MM.1S (cell line): ENCODE measurements at regions not wholly inside any gene's neighbourhood (a gene's known extent, or its start where the extent isn't known, plus 50 kb on each side); places are given as distances from the start of the nearest gene placed in this dataset.

Experiments
- DNase-seq: peaks from one replicate; pipeline ENCODE4 v3.0.0-alpha.2; 2015
- H2AFZ ChIP-seq: fragments of 300-600 bp; sonication (generic); 2 replicates; pipeline ENCODE4 v1.6.0; 2016; ENCODE audit warnings: antibody characterized with exemption, low read length
- H3F3A ChIP-seq: fragments of 300-600 bp; sonication (generic); 2 replicates; pipeline ENCODE4 v1.6.1; 2016; ENCODE audit warnings: mild to moderate bottlenecking, antibody characterized with exemption, low read length, moderate library complexity, mixed read lengths; ENCODE audit not compliant: insufficient read depth
- H3K27ac ChIP-seq: fragments of 300-600 bp; sonication (generic); 2 replicates; pipeline ENCODE4 v1.5.1; 2016; ENCODE audit warnings: mild to moderate bottlenecking, low read length
- H3K27me3 ChIP-seq: fragments of 300-600 bp; sonication (generic); replicated peaks from 2 replicates; pipeline ENCODE4 v1.6.0; 2016; ENCODE audit warnings: low read length; ENCODE audit not compliant: insufficient read depth
- H3K36me3 ChIP-seq: fragments of 300-600 bp; sonication (generic); replicated peaks from 2 replicates; pipeline ENCODE4 v1.6.1; 2016; ENCODE audit warnings: mild to moderate bottlenecking, low read length, mixed read lengths; ENCODE audit not compliant: insufficient read depth
- H3K4me1 ChIP-seq: fragments of 300-600 bp; sonication (generic); 2 replicates; pipeline ENCODE4 v1.6.1; 2016; ENCODE audit warnings: low read length, mixed read lengths
- H3K4me2 ChIP-seq: fragments of 300-600 bp; sonication (generic); 2 replicates; pipeline ENCODE4 v1.6.0; 2016; ENCODE audit warnings: low read depth, low read length
- H3K4me3 ChIP-seq: fragments of 300-600 bp; sonication (generic); 2 replicates; pipeline ENCODE4 v1.5.1; 2016; ENCODE audit warnings: low read length, mixed read lengths
- H3K79me2 ChIP-seq: fragments of 300-600 bp; sonication (generic); 2 replicates; pipeline ENCODE4 v1.6.1; 2016; ENCODE audit warnings: mixed run types, low read length, mixed read lengths
- H3K9ac ChIP-seq: fragments of 300-600 bp; sonication (generic); 2 replicates; pipeline ENCODE4 v1.6.1; 2016; ENCODE audit warnings: low read length, mixed read lengths
- H3K9me2 ChIP-seq: fragments of 300-600 bp; sonication (generic); replicated peaks from 2 replicates; pipeline ENCODE4 v1.6.1; 2016; ENCODE audit warnings: mild to moderate bottlenecking, low read length, mixed read lengths; ENCODE audit not compliant: insufficient read depth
- H3K9me3 ChIP-seq: fragments of 300-600 bp; sonication (generic); replicated peaks from 2 replicates; pipeline ENCODE4 v1.6.1; 2016; ENCODE audit warnings: mild to moderate bottlenecking, low read length, mixed read lengths; ENCODE audit not compliant: insufficient read depth
- H4K20me1 ChIP-seq: fragments of 300-600 bp; sonication (generic); 2 replicates; pipeline ENCODE4 v1.6.1; 2016; ENCODE audit warnings: mild to moderate bottlenecking, low read length, moderate library complexity, mixed read lengths; ENCODE audit not compliant: insufficient read depth
- EZH2 ChIP-seq: fragments of 300-600 bp; sonication (generic); optimal IDR thresholded peaks from 2 replicates; pipeline ENCODE3; 2017; ENCODE audit warnings: low read depth, mild to moderate bottlenecking, antibody characterized with exemption, low read length, mixed read lengths
- EZH2phosphoT487 ChIP-seq: fragments of 300-600 bp; sonication (generic); IDR thresholded peaks from 2 replicates; pipeline ENCODE4 v1.6.1; 2018; ENCODE audit warnings: antibody characterized with exemption, low read length
- TF ChIP-seq, protein P1 (sequence below): fragments of 300-600 bp; sonication (generic); IDR thresholded peaks from 2 replicates; pipeline ENCODE4 v1.5.1; 2016; ENCODE audit warnings: antibody characterized with exemption, low read length, mixed read lengths

GRCh38 chr11:116412118-116412889, 360.5 kb downstream of the BUD13 start:
- no peak overlapping the region for H2AFZ ChIP-seq
- no peaks in the 10 kb centered on the region for H3K4me1 ChIP-seq
- DNase-seq = no peak
- no peaks in the 10 kb centered on the region for H3F3A ChIP-seq
- H3K79me2 ChIP-seq = no peaks in the 10 kb centered on the region
- TF ChIP-seq EZH2phosphoT487 = no peak
- no peak for TF ChIP-seq EZH2
- TF ChIP-seq, protein P1, sequence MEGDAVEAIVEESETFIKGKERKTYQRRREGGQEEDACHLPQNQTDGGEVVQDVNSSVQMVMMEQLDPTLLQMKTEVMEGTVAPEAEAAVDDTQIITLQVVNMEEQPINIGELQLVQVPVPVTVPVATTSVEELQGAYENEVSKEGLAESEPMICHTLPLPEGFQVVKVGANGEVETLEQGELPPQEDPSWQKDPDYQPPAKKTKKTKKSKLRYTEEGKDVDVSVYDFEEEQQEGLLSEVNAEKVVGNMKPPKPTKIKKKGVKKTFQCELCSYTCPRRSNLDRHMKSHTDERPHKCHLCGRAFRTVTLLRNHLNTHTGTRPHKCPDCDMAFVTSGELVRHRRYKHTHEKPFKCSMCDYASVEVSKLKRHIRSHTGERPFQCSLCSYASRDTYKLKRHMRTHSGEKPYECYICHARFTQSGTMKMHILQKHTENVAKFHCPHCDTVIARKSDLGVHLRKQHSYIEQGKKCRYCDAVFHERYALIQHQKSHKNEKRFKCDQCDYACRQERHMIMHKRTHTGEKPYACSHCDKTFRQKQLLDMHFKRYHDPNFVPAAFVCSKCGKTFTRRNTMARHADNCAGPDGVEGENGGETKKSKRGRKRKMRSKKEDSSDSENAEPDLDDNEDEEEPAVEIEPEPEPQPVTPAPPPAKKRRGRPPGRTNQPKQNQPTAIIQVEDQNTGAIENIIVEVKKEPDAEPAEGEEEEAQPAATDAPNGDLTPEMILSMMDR = no peak
- H3K36me3 ChIP-seq = no peaks in the 10 kb centered on the region
- no peak overlapping the region for H3K27ac ChIP-seq
- no peak overlapping the region for H3K9ac ChIP-seq
- no peaks in the 10 kb centered on the region for H4K20me1 ChIP-seq
- H3K9me3 ChIP-seq = no peaks in the 10 kb centered on the region
- H3K4me2 ChIP-seq = no peak overlapping the region
- H3K4me3 ChIP-seq = no peak overlapping the region
- no peaks in the 10 kb centered on the region for H3K9me2 ChIP-seq
- no peaks in the 10 kb centered on the region for H3K27me3 ChIP-seq

GRCh38 chr11:116409238-116409637, 363.5 kb downstream of the BUD13 start:
- no peak overlapping the region for H3K4me3 ChIP-seq
- H3K27ac ChIP-seq = no peak overlapping the region
- no peaks in the 10 kb centered on the region for H3K27me3 ChIP-seq
- no peak for TF ChIP-seq EZH2
- TF ChIP-seq, protein P1 = no peak
- no peak for DNase-seq
- H3K4me1 ChIP-seq = no peaks in the 10 kb centered on the region
- H4K20me1 ChIP-seq = no peaks in the 10 kb centered on the region
- H3F3A ChIP-seq = no peaks in the 10 kb centered on the region
- no peak overlapping the region for H3K4me2 ChIP-seq
- no peaks in the 10 kb centered on the region for H3K9me3 ChIP-seq
- no peaks in the 10 kb centered on the region for H3K36me3 ChIP-seq
- no peaks in the 10 kb centered on the region for H3K9me2 ChIP-seq
- no peak overlapping the region for H3K9ac ChIP-seq
- no peaks in the 10 kb centered on the region for H3K79me2 ChIP-seq
- no peak overlapping the region for H2AFZ ChIP-seq

DNA sequence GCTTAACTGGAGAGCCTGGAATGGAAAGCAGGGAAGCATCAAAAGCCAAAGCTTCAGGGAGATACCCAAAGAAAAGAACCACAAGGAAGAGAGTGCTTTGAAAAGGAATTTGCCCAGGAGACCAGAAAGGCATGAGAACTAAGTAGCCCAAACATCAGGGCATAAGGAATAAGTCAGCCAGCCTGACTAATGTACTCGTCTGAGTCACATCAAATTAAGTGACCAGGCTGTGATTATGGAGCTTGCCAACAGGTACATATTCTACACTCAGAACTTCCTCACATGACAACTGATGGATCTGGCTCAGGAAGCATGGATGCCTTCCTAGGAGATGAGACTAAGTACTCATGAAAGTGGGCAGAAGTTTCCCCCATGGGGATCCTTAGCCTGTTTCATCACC, 366.7 kb downstream of the BUD13 start:
- H3K4me1 ChIP-seq = no peaks in the 10 kb centered on the region
- H3K79me2 ChIP-seq = no peaks in the 10 kb centered on the region
- H3K4me3 ChIP-seq = no peak overlapping the region
- no peaks in the 10 kb centered on the region for H4K20me1 ChIP-seq
- H3K27me3 ChIP-seq = no peaks in the 10 kb centered on the region
- no peak for DNase-seq
- H3F3A ChIP-seq = no peaks in the 10 kb centered on the region
- no peaks in the 10 kb centered on the region for H3K9me3 ChIP-seq
- no peak overlapping the region for H3K4me2 ChIP-seq
- H3K36me3 ChIP-seq = no peaks in the 10 kb centered on the region
- no peak overlapping the region for H2AFZ ChIP-seq
- H3K9ac ChIP-seq = no peak overlapping the region
- no peak overlapping the region for H3K27ac ChIP-seq
- no peaks in the 10 kb centered on the region for H3K9me2 ChIP-seq
- TF ChIP-seq, protein P1 = no peak
- TF ChIP-seq EZH2phosphoT487 = no peak
- no peak for TF ChIP-seq EZH2
